ENCODE measurements at regions not wholly inside any gene's neighbourhood (a gene's known extent, or its start where the extent isn't known, plus 50 kb on each side); places are given as distances from the start of the nearest gene placed in this dataset.

- DNase-seq (ENCODE audit: low read depth): peak; percentile 42
- TF ChIP-seq CTCF (IDR thresholded peaks at IDR 0.05; ENCODE audit: low read length, missing control alignments): no peak
- H3K4me3 ChIP-seq (replicated peaks; ENCODE audit: low read depth, low read length): no peak overlapping the region
These were observed 137.7 kb downstream of the ASB7 start for GRCh38 chr15:100740138-100740537.

GRCh38 chr15:100751585-100751984 is 128.0 kb upstream of the ALDH1A3 start:
- no peak overlapping the region for H3K4me3 ChIP-seq (replicated peaks; ENCODE audit: low read depth, low read length)
- no peak for TF ChIP-seq CTCF (IDR thresholded peaks at IDR 0.05; ENCODE audit: low read length, missing control alignments)
- DNase-seq (ENCODE audit: low read depth): no peak

GRCh38 chr15:100753503-100753902 is 126.1 kb upstream of the ALDH1A3 start:
- no peak for TF ChIP-seq CTCF (IDR thresholded peaks at IDR 0.05; ENCODE audit: low read length, missing control alignments)
- no peak overlapping the region for H3K4me3 ChIP-seq (replicated peaks; ENCODE audit: low read depth, low read length)
- DNase-seq (ENCODE audit: low read depth): no peak

GRCh38 chr15:100757661-100758060 is 122.0 kb upstream of the ALDH1A3 start:
- DNase-seq (ENCODE audit: low read depth): no peak
- no peak overlapping the region for H3K4me3 ChIP-seq (replicated peaks; ENCODE audit: low read depth, low read length)
- TF ChIP-seq CTCF (IDR thresholded peaks at IDR 0.05; ENCODE audit: low read length, missing control alignments): no peak

- DNase-seq (ENCODE audit: low read depth): no peak
- H3K4me3 ChIP-seq (replicated peaks; ENCODE audit: low read depth, low read length): no peak overlapping the region
- TF ChIP-seq CTCF (IDR thresholded peaks at IDR 0.05; ENCODE audit: low read length, missing control alignments): no peak
These were observed 121.1 kb upstream of the ALDH1A3 start for GRCh38 chr15:100758555-100758954.

- DNase-seq (ENCODE audit: low read depth): peak; percentile 66
- no peak overlapping the region for H3K4me3 ChIP-seq (replicated peaks; ENCODE audit: low read depth, low read length)
- TF ChIP-seq CTCF (IDR thresholded peaks at IDR 0.05; ENCODE audit: low read length, missing control alignments): no peak
These were observed 120.5 kb upstream of the ALDH1A3 start for GRCh38 chr15:100759106-100759505.

- no peak for TF ChIP-seq CTCF (IDR thresholded peaks at IDR 0.05; ENCODE audit: low read length, missing control alignments)
- DNase-seq (ENCODE audit: low read depth): peak; percentile 34
- H3K4me3 ChIP-seq (replicated peaks; ENCODE audit: low read depth, low read length): no peak overlapping the region
These were observed 119.8 kb upstream of the ALDH1A3 start for GRCh38 chr15:100759698-100760356.

Data from fibroblast of pulmonary artery (primary cell).